Subcutaneous abdominal adipose tissue (tissue), 5 donors: ENCODE measurements at regions not wholly inside any gene's neighbourhood (a gene's known extent, or its start where the extent isn't known, plus 50 kb on each side); places are given as distances from the start of the nearest gene placed in this dataset.

Experiments
- H3K27ac ChIP-seq: one replicate; pipeline ENCODE4 v1.7.0; 2013; ENCODE audit warnings: low read depth, mild to moderate bottlenecking, inconsistent platforms, low read length, moderate library complexity
- H3K27me3 ChIP-seq, 5 donors: one replicate each; pipeline ENCODE4 v1.7.0; 2013; ENCODE audit warnings: low read length in 5 of 5, inconsistent platforms in 1 of 5; ENCODE audit not compliant: control insufficient read depth in 5 of 5, insufficient read depth in 4 of 5
- H3K36me3 ChIP-seq, 5 donors: one replicate each; pipeline ENCODE4 v1.7.0; 2013; ENCODE audit warnings: low read length in 5 of 5; ENCODE audit not compliant: control insufficient read depth in 5 of 5, insufficient read depth in 5 of 5
- H3K4me1 ChIP-seq, 5 donors: one replicate each; pipeline ENCODE4 v1.7.0; 2013; ENCODE audit warnings: low read length in 5 of 5, mild to moderate bottlenecking in 3 of 5, moderate library complexity in 1 of 5; ENCODE audit not compliant: control insufficient read depth in 5 of 5, insufficient read depth in 5 of 5
- H3K4me3 ChIP-seq, 5 donors: one replicate each; pipeline ENCODE4 v1.7.0; 2013; ENCODE audit warnings: low read length in 5 of 5, low read depth in 1 of 5
- H3K9ac ChIP-seq, 5 donors: one replicate each; pipeline ENCODE4 v1.7.0; 2013; ENCODE audit warnings: low read length in 5 of 5, mild to moderate bottlenecking in 4 of 5, moderate library complexity in 3 of 5
- H3K9me3 ChIP-seq, 5 donors: one replicate each; pipeline ENCODE4 v1.7.0; 2013; ENCODE audit warnings: low read length in 5 of 5; ENCODE audit not compliant: control insufficient read depth in 5 of 5
- donor health status: healthy.
- donor health status: healthy.
- donor health status: healthy.
- donor health status: healthy.
- donor health status: healthy.

DNA sequence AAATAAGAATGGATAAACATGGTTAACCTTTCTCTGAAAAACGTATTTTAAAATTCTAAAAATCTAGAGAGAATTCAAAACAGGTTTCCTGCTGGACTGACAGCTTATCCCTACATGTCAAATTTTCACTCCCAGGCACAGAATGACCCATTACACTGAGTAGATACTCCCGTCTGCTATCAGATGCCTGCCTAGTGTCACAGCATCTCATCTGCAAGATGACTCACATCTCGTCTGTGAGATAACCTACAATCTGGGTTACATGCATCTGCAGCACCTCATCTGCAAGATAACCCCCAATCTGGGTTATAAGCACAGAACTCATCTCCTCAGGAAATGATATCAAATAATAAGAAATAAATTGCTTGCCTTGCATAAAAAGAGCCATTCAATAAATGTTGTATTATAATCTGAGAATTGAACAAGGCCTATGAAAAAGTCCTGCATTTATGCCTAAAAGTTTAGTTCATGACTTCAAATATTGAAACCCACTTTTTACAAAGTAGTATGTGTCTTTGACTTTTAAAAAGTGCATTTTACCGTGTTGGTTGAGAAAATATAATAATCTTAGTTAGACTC is 188.3 kb upstream of the THBS1 start:
- Histone ChIP-seq H3K4me1 (peaks cover 0 to 3% (median 0%) of the 10 kb centered on the region in 5 donors), H3K4me3 (no peak overlapping the region), H3K27ac (no peak overlapping the region), H3K9me3 (no peaks in the 10 kb centered on the region), H3K36me3 (no peaks in the 10 kb centered on the region), H3K9ac (no peak overlapping the region), H3K27me3 (no peaks in the 10 kb centered on the region)

DNA sequence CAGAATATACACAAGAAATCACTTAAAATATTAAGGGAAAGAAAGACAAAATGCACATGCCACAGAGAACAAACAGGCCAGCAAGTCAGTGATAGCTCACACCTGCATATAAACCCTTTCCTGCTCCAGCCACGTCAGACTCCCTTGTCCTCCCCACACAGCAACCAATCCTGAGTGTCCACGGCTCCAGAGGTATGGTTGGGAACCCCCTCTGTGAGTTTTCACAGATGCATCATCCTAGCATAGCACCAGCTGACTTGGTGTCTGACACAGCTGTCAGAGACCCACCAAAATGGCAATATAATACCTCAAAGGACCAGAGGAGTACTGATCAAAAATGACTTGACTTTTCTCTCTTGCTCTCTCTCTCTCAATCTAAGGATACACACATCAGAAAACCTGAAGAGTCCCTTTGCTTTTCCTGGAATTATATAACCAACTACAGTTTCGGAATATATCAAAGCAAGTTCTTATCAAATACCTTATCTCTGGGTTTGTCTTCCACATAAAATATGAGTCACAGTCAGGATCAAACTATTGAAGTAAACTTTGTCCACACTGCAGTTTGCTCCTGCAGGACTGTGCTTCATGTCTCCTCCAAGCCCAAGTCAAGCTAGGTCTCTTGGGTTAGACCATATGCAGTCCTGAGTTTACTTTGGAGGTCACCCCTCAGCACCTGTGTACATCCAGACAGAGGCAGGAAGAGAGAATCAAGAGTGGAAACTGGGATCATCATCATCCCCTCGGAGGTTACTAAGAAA is 187.1 kb upstream of the THBS1 start:
- H3K27ac ChIP-seq, result no peak overlapping the region
- H3K4me1 ChIP-seq, result peaks cover 0 to 3% (median 0%) of the 10 kb centered on the region in 5 donors
- no peaks in the 10 kb centered on the region for H3K36me3 ChIP-seq
- no peaks in the 10 kb centered on the region for H3K27me3 ChIP-seq
- H3K9me3 ChIP-seq, result no peaks in the 10 kb centered on the region
- H3K9ac ChIP-seq, result no peak overlapping the region
- no peak overlapping the region for H3K4me3 ChIP-seq

DNA sequence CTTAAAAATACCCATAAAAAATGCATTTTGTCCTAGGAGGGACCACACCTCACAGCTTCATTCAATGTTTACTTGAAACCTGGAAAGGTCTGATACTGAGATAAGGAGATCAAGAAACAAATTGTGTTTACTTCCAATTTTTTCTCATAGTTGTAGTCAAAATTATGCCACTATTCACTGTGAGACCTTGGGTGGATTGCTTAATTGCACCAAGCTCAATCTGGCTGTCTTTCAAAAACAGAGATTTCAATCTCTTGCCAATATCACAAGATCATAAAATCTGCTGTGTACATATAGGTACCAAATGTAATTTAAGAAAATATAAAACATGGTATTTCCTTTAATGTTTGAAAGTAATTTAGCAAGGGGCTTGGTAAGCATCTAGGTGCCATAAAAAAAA is 186.4 kb upstream of the THBS1 start:
- Histone ChIP-seq H3K27ac (no peak overlapping the region), H3K27me3 (no peaks in the 10 kb centered on the region), H3K9ac (no peak overlapping the region), H3K4me1 (peaks cover 0 to 3% (median 0%) of the 10 kb centered on the region in 5 donors), H3K36me3 (no peaks in the 10 kb centered on the region), H3K4me3 (no peak overlapping the region), H3K9me3 (no peaks in the 10 kb centered on the region)

DNA sequence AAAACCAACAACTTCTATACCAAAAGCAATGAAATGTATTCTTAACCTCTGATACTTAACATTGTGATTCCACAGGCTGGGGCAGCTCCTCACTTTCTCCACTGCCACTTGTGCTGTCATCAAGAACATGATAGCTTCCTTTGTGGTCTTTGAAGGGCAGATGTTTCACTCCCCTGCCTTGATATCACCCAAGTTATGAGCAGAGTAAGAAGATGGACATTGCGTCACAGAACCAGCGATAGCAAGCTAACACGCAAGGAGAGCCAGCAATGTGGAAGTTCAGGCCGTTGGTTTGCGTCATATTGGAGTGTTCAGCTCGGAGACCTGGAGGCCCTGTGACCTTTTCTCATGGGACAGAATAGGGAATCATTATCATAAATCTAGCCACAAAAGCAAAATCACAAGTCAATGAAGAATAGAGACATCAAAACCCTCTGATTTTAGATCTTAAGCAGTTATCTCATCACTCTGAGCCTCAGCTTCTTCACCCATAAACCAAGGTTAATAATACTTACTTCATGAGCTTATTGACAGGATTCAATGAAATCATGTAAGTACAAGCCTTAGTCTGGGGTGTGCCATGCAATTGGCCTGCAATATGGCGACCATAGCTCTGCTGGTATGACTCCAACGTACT is 183.8 kb upstream of the THBS1 start:
- Histone ChIP-seq H3K9me3 (no peaks in the 10 kb centered on the region), H3K36me3 (no peaks in the 10 kb centered on the region), H3K9ac (no peak overlapping the region), H3K27ac (no peak overlapping the region), H3K4me1 (peaks cover 0 to 3% (median 0%) of the 10 kb centered on the region in 5 donors), H3K27me3 (no peaks in the 10 kb centered on the region), H3K4me3 (no peak overlapping the region)

DNA sequence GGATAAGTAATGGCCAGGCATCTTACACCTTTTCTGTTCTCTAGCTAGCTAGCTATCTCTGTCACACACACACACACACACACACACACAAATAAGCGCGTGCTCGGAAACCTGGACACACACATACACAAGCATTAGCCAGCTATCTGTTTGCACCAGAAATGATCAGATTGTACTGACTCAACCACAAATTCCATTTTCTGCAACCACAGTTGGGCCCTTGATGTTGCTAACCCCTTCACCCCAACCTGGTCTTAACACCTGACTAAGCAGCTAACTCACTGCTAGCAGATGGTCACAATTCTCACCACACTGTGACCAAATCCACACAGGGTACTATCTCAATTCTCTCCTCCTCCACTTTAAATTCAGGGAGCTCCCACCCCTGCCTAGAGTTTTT is 183.0 kb upstream of the THBS1 start:
- H3K9ac ChIP-seq, result no peak overlapping the region
- H3K4me3 ChIP-seq, result no peak overlapping the region
- H3K27me3 ChIP-seq, result no peaks in the 10 kb centered on the region
- H3K9me3 ChIP-seq, result no peaks in the 10 kb centered on the region
- H3K27ac ChIP-seq, result no peak overlapping the region
- H3K36me3 ChIP-seq, result no peaks in the 10 kb centered on the region
- peaks cover 0 to 3% (median 0%) of the 10 kb centered on the region in 5 donors for H3K4me1 ChIP-seq

DNA sequence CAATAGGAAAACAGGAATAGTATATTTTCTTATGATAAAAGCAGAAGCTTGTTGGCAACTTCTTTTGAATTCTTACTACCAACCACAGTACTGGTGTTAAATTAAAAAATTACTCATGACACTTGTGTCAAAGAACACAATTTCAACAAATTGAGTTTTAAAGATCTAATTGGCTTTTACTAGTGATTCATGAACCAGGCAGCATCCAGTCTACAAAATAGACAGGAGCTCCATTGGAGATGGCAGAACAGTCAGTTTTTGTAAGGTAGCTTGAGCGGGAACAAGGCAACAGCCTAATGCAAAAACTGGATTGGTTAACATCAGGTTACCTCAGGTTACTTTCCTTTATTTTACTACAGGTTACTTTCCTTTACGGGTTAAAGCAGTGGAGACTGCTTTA is 181.3 kb upstream of the THBS1 start:
- no peak overlapping the region for H3K27ac ChIP-seq
- H3K36me3 ChIP-seq, result no peaks in the 10 kb centered on the region
- peaks cover 0 to 1% (median 0%) of the 10 kb centered on the region in 5 donors for H3K4me1 ChIP-seq
- no peaks in the 10 kb centered on the region for H3K27me3 ChIP-seq
- no peaks in the 10 kb centered on the region for H3K9me3 ChIP-seq
- no peak overlapping the region for H3K9ac ChIP-seq
- no peak overlapping the region for H3K4me3 ChIP-seq

DNA sequence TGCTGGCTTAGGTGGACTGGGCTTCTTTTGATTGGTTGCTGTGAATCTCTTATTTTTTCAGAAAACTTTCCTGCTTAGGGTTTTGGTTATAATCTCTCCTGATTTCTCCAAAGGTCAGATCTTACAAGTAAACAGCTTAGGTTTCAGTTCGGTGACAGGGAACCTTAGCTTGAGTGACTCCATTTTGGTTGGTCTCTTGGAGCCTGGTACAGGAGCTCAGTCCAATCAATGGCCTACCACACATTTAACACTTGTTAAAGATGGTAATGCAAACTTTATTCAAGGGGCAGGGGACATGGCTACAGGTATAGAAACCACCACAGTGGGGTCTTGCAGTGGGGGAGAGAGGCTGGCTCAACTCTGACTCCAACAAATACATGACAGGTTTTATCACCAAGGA is 180.9 kb upstream of the THBS1 start:
- no peaks in the 10 kb centered on the region for H3K27me3 ChIP-seq
- H3K9me3 ChIP-seq, result no peaks in the 10 kb centered on the region
- peaks cover 0 to 5% (median 0%) of the 10 kb centered on the region in 5 donors for H3K4me1 ChIP-seq
- H3K36me3 ChIP-seq, result no peaks in the 10 kb centered on the region
- no peak overlapping the region for H3K27ac ChIP-seq
- H3K4me3 ChIP-seq, result no peak overlapping the region
- no peak overlapping the region for H3K9ac ChIP-seq

DNA sequence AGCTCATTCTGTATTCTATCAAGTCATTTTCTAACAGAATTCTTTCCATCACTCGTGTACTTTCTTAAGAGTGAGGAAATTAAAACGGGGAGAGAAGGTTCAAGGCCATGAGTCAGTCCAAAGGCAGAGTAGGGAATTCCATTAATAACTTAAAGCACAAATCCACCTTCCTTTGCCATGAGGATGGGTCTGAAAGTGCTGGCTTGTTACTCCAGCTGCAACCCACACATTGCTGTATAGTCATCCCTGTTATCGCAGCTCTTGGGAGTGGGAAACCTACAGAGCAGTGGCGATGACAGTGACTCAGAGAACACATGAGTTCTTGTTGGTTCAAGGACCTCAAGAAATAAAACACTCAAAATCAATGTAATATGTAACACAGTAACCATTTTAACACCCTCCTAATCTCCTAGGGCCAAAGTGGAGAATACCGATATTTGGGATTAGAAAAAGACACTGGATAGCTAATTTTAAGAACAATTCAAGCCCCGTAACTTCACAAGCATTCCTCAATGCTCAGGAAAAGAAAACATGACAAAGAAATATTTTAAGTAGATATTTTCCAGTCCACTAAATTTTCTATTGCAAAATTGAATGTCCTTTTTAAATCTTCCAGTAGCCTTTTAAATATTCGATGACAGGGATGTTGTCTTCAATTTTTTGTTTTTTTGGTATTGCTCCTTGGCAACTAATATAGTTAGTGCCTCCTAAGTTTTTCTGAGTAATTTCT is 179.9 kb upstream of the THBS1 start:
- Histone ChIP-seq H3K27me3 (no peaks in the 10 kb centered on the region), H3K4me1 (peaks cover 0 to 5% (median 0%) of the 10 kb centered on the region in 5 donors), H3K9me3 (no peaks in the 10 kb centered on the region), H3K4me3 (no peak overlapping the region), H3K9ac (no peak overlapping the region), H3K27ac (no peak overlapping the region), H3K36me3 (no peaks in the 10 kb centered on the region)

DNA sequence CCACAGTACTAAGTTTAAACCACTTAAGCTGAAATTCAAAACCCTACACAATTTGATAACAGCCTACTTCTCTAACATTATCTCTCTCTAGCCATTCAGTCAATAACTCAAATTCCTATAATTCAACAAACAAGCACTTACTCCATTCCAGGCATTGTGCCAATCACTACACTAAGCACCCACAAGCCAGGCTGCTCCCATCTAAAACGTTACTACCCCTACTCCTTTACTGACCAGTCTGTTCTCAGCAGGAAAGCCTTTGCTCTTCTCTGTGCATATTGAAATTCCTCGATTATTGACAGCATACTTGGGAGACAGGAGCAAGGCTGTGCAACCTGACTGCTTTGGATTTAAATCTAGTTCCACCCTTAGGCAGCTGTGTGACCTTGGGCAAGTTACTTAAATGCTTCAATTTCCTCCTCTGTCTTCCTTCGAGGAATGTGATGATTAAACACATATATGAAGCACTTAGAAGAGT is 177.2 kb upstream of the THBS1 start:
- H3K4me3 ChIP-seq, result no peak overlapping the region
- no peaks in the 10 kb centered on the region for H3K9me3 ChIP-seq
- no peak overlapping the region for H3K9ac ChIP-seq
- no peaks in the 10 kb centered on the region for H3K27me3 ChIP-seq
- H3K36me3 ChIP-seq, result no peaks in the 10 kb centered on the region
- H3K27ac ChIP-seq, result no peak overlapping the region
- peaks cover 0 to 5% (median 0%) of the 10 kb centered on the region in 5 donors for H3K4me1 ChIP-seq
